DMS79 treated with DMSO at 0.1 percent for 48 hours (cell line): ENCODE measurements at regions not wholly inside any gene's neighbourhood (a gene's known extent, or its start where the extent isn't known, plus 50 kb on each side); places are given as distances from the start of the nearest gene placed in this dataset.
A peak's percentile ranks its signal among the peaks of the same experiment; 100 is the strongest.

Experiments
- DNase-seq: peaks from one replicate; lab custom pipeline; 2025; lab: John Stamatoyannopoulos, UW

- no peak for DNase-seq
Measured at GRCh38 chr2:236691799-236692167, 122.2 kb downstream of the ACKR3 start.

- no peak for DNase-seq
Measured at GRCh38 chr2:236692937-236693336, 123.3 kb downstream of the ACKR3 start.

GRCh38 chr2:236693531-236693930 lies 123.9 kb downstream of the ACKR3 start:
- DNase-seq = no peak

GRCh38 chr2:236694146-236694888 lies 124.7 kb downstream of the ACKR3 start:
- DNase-seq = no peak

- DNase-seq = no peak
Measured at GRCh38 chr2:236696834-236697233, 127.2 kb downstream of the ACKR3 start.

GRCh38 chr2:236698016-236698627 lies 128.5 kb downstream of the ACKR3 start:
- DNase-seq = no peak

GRCh38 chr2:236700703-236701102 lies 131.1 kb downstream of the ACKR3 start:
- DNase-seq = no peak

- DNase-seq = peak; percentile 44
Measured at GRCh38 chr2:236702657-236703372, 133.2 kb downstream of the ACKR3 start.

GRCh38 chr2:236703373-236703709 lies 133.7 kb downstream of the ACKR3 start:
- DNase-seq = no peak

- no peak for DNase-seq
Measured at GRCh38 chr2:236703906-236704305, 134.3 kb downstream of the ACKR3 start.

GRCh38 chr2:236704887-236705286 lies 135.3 kb downstream of the ACKR3 start:
- DNase-seq = no peak

GRCh38 chr2:236705295-236706105 lies 135.9 kb downstream of the ACKR3 start:
- peak; percentile 28 for DNase-seq

GRCh38 chr2:236706288-236706687 lies 136.7 kb downstream of the ACKR3 start:
- DNase-seq = peak; percentile 55

GRCh38 chr2:236706803-236707202 lies 137.2 kb downstream of the ACKR3 start:
- no peak for DNase-seq

GRCh38 chr2:236711440-236711839 lies 141.8 kb downstream of the ACKR3 start:
- DNase-seq = no peak

GRCh38 chr2:236712304-236712703 lies 142.7 kb downstream of the ACKR3 start:
- peak; percentile 61 for DNase-seq

GRCh38 chr2:236712961-236713673 lies 143.5 kb downstream of the ACKR3 start:
- DNase-seq = no peak

GRCh38 chr2:236714080-236714479 lies 144.5 kb downstream of the ACKR3 start:
- DNase-seq = peak; percentile 31

- DNase-seq = peak; percentile 84
Measured at GRCh38 chr2:236715077-236715476, 145.5 kb downstream of the ACKR3 start.

- peak; percentile 64 for DNase-seq
Measured at GRCh38 chr2:236715491-236715961, 145.9 kb downstream of the ACKR3 start.

- no peak for DNase-seq
Measured at GRCh38 chr2:236717120-236717519, 147.5 kb downstream of the ACKR3 start.

- DNase-seq = no peak
Measured at GRCh38 chr2:236717729-236718128, 148.1 kb downstream of the ACKR3 start.
